Mesenteric fat pad (tissue), 1 donor: ENCODE measurements at regions not wholly inside any gene's neighbourhood (a gene's known extent, or its start where the extent isn't known, plus 50 kb on each side); places are given as distances from the start of the nearest gene placed in this dataset.
A peak's percentile ranks its signal among the peaks of the same experiment; 100 is the strongest.

Experiments used
- DNase-seq: peaks from one replicate; pipeline ENCODE4 v3.0.0-alpha.2; 2020; ENCODE audit warnings: low spot score
- donor health status: DM: yes; HTN: yes; CAD: no.

GRCh38 chr22:48800886-48801607 lies 1026.6 kb downstream of the BRD1 start:
- peak; percentile 85 for DNase-seq

GRCh38 chr22:48800036-48800885 lies 1027.4 kb downstream of the BRD1 start:
- DNase-seq = peak; percentile 88

GRCh38 chr22:48799227-48799970 lies 1028.3 kb downstream of the BRD1 start:
- peak; percentile 75 for DNase-seq

GRCh38 chr22:48798281-48799226 lies 1029.1 kb downstream of the BRD1 start:
- DNase-seq = peak; percentile 83

DNA sequence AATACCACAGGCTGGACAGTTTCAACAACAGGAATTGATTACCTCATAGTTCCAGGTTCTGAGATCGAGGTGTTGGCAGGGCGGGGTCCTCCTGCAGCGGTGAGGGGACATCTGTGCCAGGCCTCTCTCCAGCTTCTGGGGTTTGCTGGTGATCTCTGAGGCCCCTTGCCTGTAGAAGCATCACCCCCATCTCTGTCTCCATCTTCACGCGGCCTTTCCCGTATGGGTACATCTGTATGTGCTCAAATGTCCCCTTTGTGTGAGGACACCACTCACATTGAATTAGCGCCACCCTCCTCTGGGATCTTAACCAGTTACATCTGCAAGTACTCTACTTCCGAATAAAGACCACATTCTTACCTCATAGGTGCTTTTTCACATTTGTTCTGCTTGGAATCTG lies 1029.9 kb downstream of the BRD1 start:
- no peak for DNase-seq

DNA sequence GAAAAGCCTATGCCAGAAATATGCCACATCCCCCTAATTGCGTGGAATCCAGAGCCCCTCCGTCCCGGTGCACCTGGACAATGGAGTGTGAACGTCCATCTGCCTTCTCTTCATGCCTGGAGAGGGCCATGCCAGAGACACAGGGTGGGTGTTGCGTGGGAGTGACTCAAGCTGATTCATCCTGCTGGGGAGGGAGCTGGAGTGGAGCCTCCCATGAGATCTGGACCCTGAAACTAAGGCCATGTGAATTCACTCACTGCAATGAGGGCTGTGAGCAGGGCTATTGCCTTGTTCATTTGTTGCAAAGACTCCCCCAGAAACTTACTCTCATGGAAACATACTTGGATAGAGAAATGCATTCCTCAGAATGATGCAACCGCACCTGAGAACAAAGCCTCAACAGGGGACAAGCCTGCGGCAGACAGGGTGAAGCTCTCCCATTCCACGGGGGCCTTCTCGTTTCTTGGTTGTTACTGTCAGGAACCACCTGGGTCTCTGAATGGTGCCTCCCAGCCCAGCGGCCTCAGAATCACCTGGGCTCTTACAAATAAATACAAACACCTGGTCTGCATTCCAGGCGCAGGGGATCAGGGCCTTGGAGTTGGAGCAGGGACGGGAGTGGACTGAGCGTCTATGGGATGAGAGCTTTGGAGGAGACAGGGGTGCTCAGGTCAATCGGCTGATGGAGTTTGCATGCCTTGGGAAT lies 1031.2 kb downstream of the BRD1 start:
- DNase-seq = peak; percentile 85

GRCh38 chr22:48795664-48796063 lies 1032.0 kb downstream of the BRD1 start:
- no peak for DNase-seq

GRCh38 chr22:48794906-48795305 lies 1032.8 kb downstream of the BRD1 start:
- DNase-seq = peak; percentile 49

GRCh38 chr22:48793949-48794348 lies 1033.7 kb downstream of the BRD1 start:
- no peak for DNase-seq

- DNase-seq = no peak
Measured at GRCh38 chr22:48786679-48786996, 1041.0 kb downstream of the BRD1 start.

DNA sequence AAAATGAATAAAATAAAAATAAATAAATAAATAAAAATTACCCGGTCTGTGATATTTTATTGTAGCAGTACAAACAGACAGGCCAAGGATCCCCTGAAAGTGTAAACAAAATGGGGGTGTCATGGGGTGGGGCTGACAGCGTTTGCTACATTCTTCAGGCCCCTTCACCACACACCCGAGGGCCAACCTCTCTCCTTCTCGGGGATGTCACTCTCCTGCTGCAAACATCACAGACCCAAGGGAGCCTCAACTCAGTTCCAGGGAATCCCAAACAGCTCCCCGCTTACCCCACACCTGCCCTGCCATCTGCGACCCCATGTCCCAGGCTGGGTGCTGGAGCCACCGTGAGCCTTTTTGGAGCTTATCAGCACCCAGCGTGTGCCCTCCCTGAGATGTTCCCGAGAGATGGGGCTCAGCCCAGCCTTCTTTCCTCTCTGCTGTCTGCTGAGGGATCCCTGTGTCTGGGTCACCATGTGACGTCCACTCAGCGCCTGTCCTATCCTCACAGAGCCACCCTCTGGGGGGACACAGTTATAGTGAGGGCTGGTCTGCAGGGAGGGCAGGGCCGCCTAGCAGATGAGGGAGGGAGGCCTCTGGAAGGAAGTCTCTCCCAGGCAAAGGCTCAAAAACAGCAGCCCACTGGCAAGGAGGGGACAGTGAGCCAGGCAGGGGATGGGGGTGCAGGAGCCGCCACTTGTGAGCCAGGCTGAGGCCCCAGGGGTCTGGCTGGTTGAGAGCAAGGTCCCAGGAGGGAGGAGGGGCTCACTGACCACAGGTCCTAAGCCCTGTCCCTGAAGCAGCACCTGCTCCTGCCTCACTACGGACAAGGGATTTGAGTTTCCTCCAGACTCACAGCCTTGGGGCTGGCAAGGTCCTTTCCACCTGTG lies 1041.6 kb downstream of the BRD1 start:
- DNase-seq = no peak

GRCh38 chr22:48784701-48785503 lies 1042.8 kb downstream of the BRD1 start:
- DNase-seq = peak; percentile 72

- peak; percentile 79 for DNase-seq
Measured at GRCh38 chr22:48783821-48784266, 1043.8 kb downstream of the BRD1 start.

GRCh38 chr22:48782811-48783511 lies 1044.7 kb downstream of the BRD1 start:
- DNase-seq = peak; percentile 76

- DNase-seq = no peak
Measured at GRCh38 chr22:48782326-48782725, 1045.3 kb downstream of the BRD1 start.

DNA sequence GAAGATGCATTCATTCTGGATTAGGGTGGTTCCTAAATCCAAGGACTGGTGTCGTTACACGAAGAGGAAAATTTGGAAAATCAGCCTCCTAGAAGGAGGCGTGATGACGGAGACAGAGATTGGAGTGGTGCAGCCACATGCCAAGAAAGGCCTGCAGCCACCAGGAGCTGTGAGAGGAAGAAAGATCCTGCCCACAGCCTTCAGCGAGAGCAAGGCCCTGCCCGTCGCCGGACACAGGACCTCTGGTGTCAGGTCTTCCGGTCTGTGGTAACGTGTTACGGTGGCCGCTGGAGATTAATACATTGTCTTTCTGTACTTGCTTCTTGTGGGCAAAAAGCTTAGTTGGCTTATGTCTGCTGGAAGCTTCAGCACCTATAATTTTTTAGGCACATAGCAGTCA lies 1045.8 kb downstream of the BRD1 start:
- no peak for DNase-seq

DNA sequence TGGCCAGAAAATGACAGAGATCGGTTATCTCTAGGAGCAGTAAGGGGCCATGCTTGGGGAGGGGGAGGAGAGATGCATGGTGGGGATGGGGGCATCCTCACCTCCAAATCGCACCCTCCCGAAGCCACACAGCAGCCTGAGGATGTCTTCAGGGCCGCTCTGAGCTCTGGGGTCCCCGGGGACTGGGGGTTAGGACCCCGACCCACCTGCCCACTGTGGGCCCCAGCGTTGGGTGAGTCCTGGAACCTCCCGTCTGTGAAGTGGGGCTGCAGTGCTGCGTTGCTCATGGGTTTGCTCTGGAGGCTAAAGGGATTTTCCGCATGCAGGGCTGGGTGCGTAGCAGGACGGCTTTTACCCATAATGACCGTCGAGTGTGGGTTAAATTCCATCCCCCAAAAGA lies 1046.3 kb downstream of the BRD1 start:
- DNase-seq = no peak
